Skeletal muscle satellite cell (primary cell): ENCODE measurements at regions not wholly inside any gene's neighbourhood (a gene's known extent, or its start where the extent isn't known, plus 50 kb on each side); places are given as distances from the start of the nearest gene placed in this dataset.

Source experiments
- H3K27me3 ChIP-seq: 2 replicates; pipeline ENCODE4 v1.7.0; 2013; ENCODE audit warnings: low read length; ENCODE audit not compliant: control insufficient read depth, insufficient read depth
- H3K36me3 ChIP-seq: 2 replicates; pipeline ENCODE4 v1.7.0; 2013; ENCODE audit warnings: mild to moderate bottlenecking, control low read depth, low read length; ENCODE audit not compliant: insufficient read depth
- H3K4me1 ChIP-seq: 2 replicates; pipeline ENCODE4 v1.7.0; 2013; ENCODE audit warnings: low read length; ENCODE audit not compliant: control insufficient read depth, insufficient read depth
- H3K4me2 ChIP-seq: 2 replicates; pipeline ENCODE4 v1.7.0; 2013; ENCODE audit warnings: mild to moderate bottlenecking, low read length
- H3K4me3 ChIP-seq: 2 replicates; pipeline ENCODE4 v1.7.0; 2013; ENCODE audit warnings: low read length
- H3K9ac ChIP-seq: 2 replicates; pipeline ENCODE4 v1.7.0; 2013; ENCODE audit warnings: mild to moderate bottlenecking, low read depth, low read length, moderate library complexity
- H3K9me3 ChIP-seq: replicated peaks from 2 replicates; pipeline ENCODE4 v1.7.0; 2013; ENCODE audit warnings: mild to moderate bottlenecking, control low read depth, low read length

- no peak overlapping the region for H3K4me3 ChIP-seq
- H3K36me3 ChIP-seq: no peaks in the 10 kb centered on the region
- no peaks in the 10 kb centered on the region for H3K4me1 ChIP-seq
- no peak overlapping the region for H3K9ac ChIP-seq
- no peak overlapping the region for H3K4me2 ChIP-seq
- H3K9me3 ChIP-seq: no peaks in the 10 kb centered on the region
- peaks cover 64% of the 10 kb centered on the region for H3K27me3 ChIP-seq
Observed at GRCh38 chr10:28788252-28788651, 110.9 kb downstream of the BAMBI start.

DNA sequence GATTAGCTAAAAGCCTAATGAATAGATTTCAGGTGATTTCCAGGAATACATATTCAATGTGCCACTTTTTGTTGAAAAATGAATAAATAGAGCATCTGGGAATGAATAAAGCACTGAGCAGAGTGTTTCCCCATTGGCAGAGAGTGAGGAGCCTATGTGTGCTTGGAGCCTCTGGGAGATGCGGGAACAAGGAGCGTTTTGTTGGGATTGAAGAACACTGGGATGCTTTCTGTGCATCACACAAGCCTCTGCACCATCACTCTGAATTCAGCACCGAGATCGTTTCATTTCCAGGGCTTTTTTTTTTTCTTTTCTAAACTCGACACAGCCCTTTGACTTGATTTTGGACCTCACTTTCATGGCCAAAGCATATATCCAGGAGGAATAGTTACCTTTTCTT lies 111.4 kb downstream of the BAMBI start:
- H3K9ac ChIP-seq: no peak overlapping the region
- H3K36me3 ChIP-seq: no peaks in the 10 kb centered on the region
- H3K4me3 ChIP-seq: no peak overlapping the region
- H3K27me3 ChIP-seq: peaks cover 62% of the 10 kb centered on the region
- H3K4me1 ChIP-seq: no peaks in the 10 kb centered on the region
- H3K9me3 ChIP-seq: no peaks in the 10 kb centered on the region
- no peak overlapping the region for H3K4me2 ChIP-seq

DNA sequence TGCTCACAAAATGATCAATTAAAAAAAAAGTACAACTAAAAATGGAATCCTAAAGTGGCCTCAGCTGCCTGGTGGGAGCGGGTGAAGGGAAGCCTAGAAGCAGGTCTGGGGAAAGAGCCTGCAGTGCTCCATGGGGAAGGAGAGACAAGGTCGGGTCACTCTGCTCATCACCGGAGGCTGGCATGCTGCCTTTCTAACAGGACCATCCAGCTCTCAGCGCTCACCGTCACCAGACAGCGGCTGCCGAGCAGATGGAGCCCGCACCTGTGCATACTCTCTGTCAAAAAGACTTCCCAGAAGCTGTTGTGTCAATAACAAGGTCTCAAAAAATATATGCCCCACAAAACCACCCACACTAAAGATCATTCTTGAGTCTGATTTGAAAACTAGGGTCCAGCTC lies 112.8 kb downstream of the BAMBI start:
- H3K9me3 ChIP-seq: no peaks in the 10 kb centered on the region
- H3K4me3 ChIP-seq: no peak overlapping the region
- H3K9ac ChIP-seq: no peak overlapping the region
- H3K4me1 ChIP-seq: no peaks in the 10 kb centered on the region
- peaks cover 54% of the 10 kb centered on the region for H3K27me3 ChIP-seq
- no peaks in the 10 kb centered on the region for H3K36me3 ChIP-seq
- no peak overlapping the region for H3K4me2 ChIP-seq

GRCh38 chr10:28793482-28793881 lies 116.2 kb downstream of the BAMBI start:
- Histone ChIP-seq H3K9ac (no peak overlapping the region), H3K9me3 (no peaks in the 10 kb centered on the region), H3K4me2 (no peak overlapping the region), H3K4me3 (no peak overlapping the region), H3K27me3 (peaks cover 39% of the 10 kb centered on the region), H3K36me3 (no peaks in the 10 kb centered on the region), H3K4me1 (no peaks in the 10 kb centered on the region)

GRCh38 chr10:28794986-28795385 lies 117.7 kb downstream of the BAMBI start:
- Histone ChIP-seq H3K27me3 (peaks cover 31% of the 10 kb centered on the region), H3K36me3 (no peaks in the 10 kb centered on the region), H3K4me1 (no peaks in the 10 kb centered on the region)

DNA sequence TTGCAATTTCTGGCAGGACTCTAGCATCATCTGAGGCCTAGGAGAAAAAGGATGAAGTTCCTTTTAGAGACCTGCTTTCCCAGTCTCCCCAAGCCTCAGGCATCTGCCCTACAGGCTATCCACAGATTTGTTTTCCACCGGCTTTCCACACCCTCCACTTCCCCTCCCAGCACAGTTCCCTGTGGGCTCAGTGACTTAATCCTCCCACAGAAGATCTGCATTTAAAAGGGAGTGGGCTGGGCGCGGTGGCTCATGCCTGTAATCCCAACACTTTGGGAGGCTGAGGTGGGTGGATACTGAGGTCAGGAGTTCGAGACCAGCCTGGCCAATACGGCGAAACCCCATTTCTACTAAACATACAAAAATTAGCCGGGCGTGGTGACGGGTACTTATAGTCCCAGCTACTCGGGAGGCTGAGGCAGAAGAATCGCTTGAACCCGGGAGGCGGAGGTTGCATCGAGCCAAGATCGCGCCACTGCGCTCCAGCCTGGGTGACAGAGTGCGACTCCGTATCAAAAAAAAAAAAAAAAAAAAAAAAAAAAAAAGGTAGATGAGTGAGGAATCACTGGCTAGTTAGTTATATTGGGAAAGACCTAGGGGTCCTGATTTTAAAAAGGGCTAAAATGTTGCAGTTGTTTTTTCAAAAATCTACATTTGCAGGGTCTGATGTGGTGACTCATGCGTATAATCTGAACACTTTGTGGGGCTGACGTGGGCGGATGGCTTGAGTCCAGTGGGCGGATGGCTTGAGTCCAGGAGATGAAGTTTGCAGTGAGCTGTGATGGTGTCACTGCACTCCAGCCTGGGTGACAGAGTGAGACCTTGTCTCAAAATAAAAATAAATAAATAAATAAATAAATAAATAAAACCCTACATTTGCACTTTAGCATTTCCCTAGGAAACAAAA lies 119.5 kb downstream of the BAMBI start:
- no peak overlapping the region for H3K4me2 ChIP-seq
- no peaks in the 10 kb centered on the region for H3K9me3 ChIP-seq
- H3K36me3 ChIP-seq: no peaks in the 10 kb centered on the region
- peaks cover 31% of the 10 kb centered on the region for H3K27me3 ChIP-seq
- no peaks in the 10 kb centered on the region for H3K4me1 ChIP-seq
- no peak overlapping the region for H3K4me3 ChIP-seq
- no peak overlapping the region for H3K9ac ChIP-seq

More at GRCh38 chr10:28794986-28795385, 117.7 kb downstream of the BAMBI start:
- Histone ChIP-seq H3K4me2 (no peak overlapping the region), H3K9me3 (no peaks in the 10 kb centered on the region), H3K9ac (no peak overlapping the region), H3K4me3 (no peak overlapping the region)

DNA sequence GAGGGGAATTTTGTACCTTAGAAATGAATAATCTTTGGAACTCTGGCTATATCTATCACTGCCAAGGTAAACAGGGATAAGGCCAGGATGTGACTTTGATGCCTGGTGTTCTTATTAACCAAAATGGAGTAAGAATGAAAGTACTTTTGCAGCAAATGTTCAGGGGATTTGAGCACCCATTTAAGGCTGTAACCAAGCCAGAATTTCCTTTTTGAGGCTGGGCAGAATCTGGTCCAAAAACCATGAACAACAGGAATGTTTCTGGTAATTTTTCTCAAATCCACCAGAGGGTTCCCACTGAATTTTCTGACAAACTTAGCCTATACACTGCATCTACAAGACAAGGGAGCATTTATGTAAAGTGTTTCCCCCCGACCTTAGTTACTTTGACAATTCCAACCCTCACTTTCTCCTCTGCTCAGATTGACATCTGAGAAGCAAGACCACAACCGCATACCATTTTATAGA lies 120.6 kb downstream of the BAMBI start:
- Histone ChIP-seq H3K9ac (no peak overlapping the region), H3K27me3 (peaks cover 36% of the 10 kb centered on the region), H3K4me3 (no peak overlapping the region)

DNA sequence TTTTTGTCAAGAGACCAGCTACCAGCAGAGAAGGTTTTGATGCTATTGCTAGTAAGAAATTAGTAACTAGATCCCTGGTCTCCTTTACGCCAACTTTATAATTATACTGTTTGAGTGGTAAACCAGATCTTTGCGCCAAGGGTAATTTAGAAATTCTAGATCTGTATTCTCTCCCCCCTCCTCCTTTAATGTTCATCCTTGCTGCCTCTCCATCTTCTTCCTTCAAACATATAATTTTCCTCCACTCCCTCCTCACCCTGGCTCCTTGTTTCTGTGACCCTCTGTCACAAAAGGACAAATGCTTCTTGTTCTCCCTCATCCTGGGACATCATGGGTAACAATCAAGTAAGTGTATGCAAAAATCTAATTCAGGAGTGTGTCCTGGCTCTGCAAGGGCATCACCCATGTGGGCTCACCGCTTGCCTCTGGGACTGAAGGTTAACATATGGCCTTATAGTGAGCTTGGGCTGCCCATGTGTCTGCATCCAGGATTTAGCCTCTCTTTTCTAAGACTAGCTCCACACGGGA lies 121.2 kb downstream of the BAMBI start:
- H3K9ac ChIP-seq: no peak overlapping the region
- no peak overlapping the region for H3K4me2 ChIP-seq
- H3K9me3 ChIP-seq: no peaks in the 10 kb centered on the region
- no peak overlapping the region for H3K4me3 ChIP-seq
- no peaks in the 10 kb centered on the region for H3K36me3 ChIP-seq
- H3K4me1 ChIP-seq: no peaks in the 10 kb centered on the region
- H3K27me3 ChIP-seq: peaks cover 40% of the 10 kb centered on the region

More for the DNA sequence above, 120.6 kb downstream of the BAMBI start:
- Histone ChIP-seq H3K36me3 (no peaks in the 10 kb centered on the region), H3K9me3 (no peaks in the 10 kb centered on the region), H3K4me2 (no peak overlapping the region), H3K4me1 (no peaks in the 10 kb centered on the region)

- no peak overlapping the region for H3K4me2 ChIP-seq
- no peaks in the 10 kb centered on the region for H3K4me1 ChIP-seq
- no peaks in the 10 kb centered on the region for H3K36me3 ChIP-seq
- peaks cover 40% of the 10 kb centered on the region for H3K27me3 ChIP-seq
- H3K4me3 ChIP-seq: no peak overlapping the region
- no peak overlapping the region for H3K9ac ChIP-seq
- H3K9me3 ChIP-seq: no peaks in the 10 kb centered on the region
Observed at GRCh38 chr10:28798964-28799363, 121.6 kb downstream of the BAMBI start.

DNA sequence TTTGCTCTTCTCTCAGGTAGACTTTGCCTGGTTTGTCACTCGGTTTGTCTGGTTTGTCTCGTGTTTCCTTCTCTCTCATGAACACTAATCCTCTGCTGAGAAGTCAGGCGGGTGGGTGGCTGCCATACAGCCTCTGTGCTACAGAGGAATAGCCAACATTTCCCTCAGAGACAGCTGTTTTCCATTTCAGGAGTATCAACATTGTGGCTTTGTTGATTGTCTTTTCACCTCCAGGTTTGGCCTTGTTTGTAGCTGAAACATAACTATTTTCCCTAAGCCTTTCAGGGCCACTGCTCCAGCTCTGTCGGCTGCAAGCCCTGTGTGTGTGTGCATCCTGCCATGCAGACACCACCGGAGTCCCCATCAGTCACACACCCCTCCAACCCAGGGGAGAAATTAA lies 122.8 kb downstream of the BAMBI start:
- Histone ChIP-seq H3K36me3 (no peaks in the 10 kb centered on the region), H3K27me3 (peaks cover 40% of the 10 kb centered on the region), H3K9ac (no peak overlapping the region), H3K9me3 (no peaks in the 10 kb centered on the region), H3K4me2 (no peak overlapping the region), H3K4me1 (no peaks in the 10 kb centered on the region), H3K4me3 (no peak overlapping the region)

DNA sequence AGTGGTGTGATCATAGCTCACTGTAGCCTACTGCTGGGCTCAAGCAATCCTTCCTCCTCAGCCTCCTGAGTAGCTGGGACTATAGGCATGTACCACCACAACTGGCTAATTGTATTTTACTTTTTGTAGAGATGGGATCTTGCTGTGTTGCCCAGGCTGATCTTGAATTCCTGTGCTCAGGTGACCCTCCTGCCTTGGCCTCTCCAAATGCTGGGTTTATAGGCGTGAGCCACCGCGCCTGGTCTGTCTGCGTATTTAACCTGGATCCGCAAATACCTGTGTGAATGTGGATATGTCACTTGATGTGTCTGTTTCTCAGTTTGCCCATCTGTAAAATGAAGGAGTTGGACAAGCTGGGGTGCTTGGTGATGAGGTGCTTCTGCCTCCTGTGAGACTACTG lies 123.9 kb downstream of the BAMBI start:
- no peak overlapping the region for H3K4me2 ChIP-seq
- no peaks in the 10 kb centered on the region for H3K36me3 ChIP-seq
- H3K9ac ChIP-seq: no peak overlapping the region
- H3K4me3 ChIP-seq: no peak overlapping the region
- no peaks in the 10 kb centered on the region for H3K9me3 ChIP-seq
- H3K4me1 ChIP-seq: no peaks in the 10 kb centered on the region
- H3K27me3 ChIP-seq: peaks cover 40% of the 10 kb centered on the region

DNA sequence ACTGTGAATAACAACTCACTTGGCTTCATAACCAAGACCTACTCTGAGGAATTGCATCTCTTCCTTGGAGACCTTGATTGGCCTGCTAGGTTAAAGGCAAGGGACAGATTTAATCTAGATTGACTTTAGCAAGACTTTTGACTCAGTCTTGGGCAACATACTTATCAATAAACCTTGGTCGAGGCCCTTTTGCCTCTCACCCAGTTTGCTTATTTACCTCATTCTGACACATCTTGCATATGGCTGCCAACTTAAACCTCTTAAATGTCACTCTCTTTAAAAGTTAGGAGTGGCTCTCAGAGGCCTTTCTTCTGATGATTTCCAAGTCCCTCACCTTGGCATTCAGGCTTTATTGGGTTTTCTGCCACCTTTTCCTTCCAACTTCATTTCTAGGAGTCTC lies 124.5 kb downstream of the BAMBI start:
- H3K9ac ChIP-seq: no peak overlapping the region

More for the DNA sequence above, 124.5 kb downstream of the BAMBI start:
- peaks cover 42% of the 10 kb centered on the region for H3K27me3 ChIP-seq
- H3K4me1 ChIP-seq: no peaks in the 10 kb centered on the region
- no peaks in the 10 kb centered on the region for H3K9me3 ChIP-seq
- no peak overlapping the region for H3K4me2 ChIP-seq
- H3K36me3 ChIP-seq: no peaks in the 10 kb centered on the region
- no peak overlapping the region for H3K4me3 ChIP-seq
